Putamen (tissue), 1 donor: ENCODE measurements at regions not wholly inside any gene's neighbourhood (a gene's known extent, or its start where the extent isn't known, plus 50 kb on each side); places are given as distances from the start of the nearest gene placed in this dataset.
A peak's percentile ranks its signal among the peaks of the same experiment; 100 is the strongest.
"Not testable (repeated sequence)": the region's sequence is repeated elsewhere in the genome, so short reads cannot be mapped to it uniquely, and the experiment has no call there.

ENCODE experiments used
- DNase-seq: peaks from one replicate; pipeline ENCODE4 v3.0.0-alpha.2; 2016; ENCODE audit warnings: low spot score

- DNase-seq: no peak
These were observed 163.5 kb downstream of the C9orf50 start for GRCh38 chr9:129457325-129457779.

- DNase-seq: no peak
These were observed 164.2 kb downstream of the C9orf50 start for GRCh38 chr9:129456549-129457324.

GRCh38 chr9:129455151-129455995 lies 165.5 kb downstream of the C9orf50 start:
- no peak for DNase-seq

- DNase-seq: no peak
These were observed 166.3 kb downstream of the C9orf50 start for GRCh38 chr9:129454467-129455067.

- no peak for DNase-seq
These were observed 167.2 kb downstream of the C9orf50 start for GRCh38 chr9:129453734-129454133.

GRCh38 chr9:129451669-129452068 lies 169.2 kb downstream of the C9orf50 start:
- no peak for DNase-seq

- no peak for DNase-seq
These were observed 169.7 kb downstream of the C9orf50 start for GRCh38 chr9:129451089-129451656.

- no peak for DNase-seq
These were observed 171.8 kb downstream of the C9orf50 start for GRCh38 chr9:129449066-129449465.

- peak; percentile 64 for DNase-seq
These were observed 173.9 kb downstream of the C9orf50 start for GRCh38 chr9:129446828-129447550.

GRCh38 chr9:129445794-129446306 lies 175.1 kb downstream of the C9orf50 start:
- DNase-seq: no peak

GRCh38 chr9:129443515-129444164 lies 177.3 kb downstream of the C9orf50 start:
- not testable (repeated sequence) for DNase-seq

- DNase-seq: no peak
These were observed 177.9 kb downstream of the C9orf50 start for GRCh38 chr9:129442803-129443511.

GRCh38 chr9:129441852-129442251 lies 179.0 kb downstream of the C9orf50 start:
- DNase-seq: no peak

GRCh38 chr9:129440435-129441186 lies 180.3 kb downstream of the C9orf50 start:
- no peak for DNase-seq

- no peak for DNase-seq
These were observed 181.7 kb downstream of the C9orf50 start for GRCh38 chr9:129439242-129439641.

GRCh38 chr9:129437626-129438323 lies 183.1 kb downstream of the C9orf50 start:
- no peak for DNase-seq

- DNase-seq: no peak
These were observed 183.9 kb downstream of the C9orf50 start for GRCh38 chr9:129436751-129437625.
